Left ventricle myocardium inferior (tissue), 1 donor: ENCODE measurements at regions not wholly inside any gene's neighbourhood (a gene's known extent, or its start where the extent isn't known, plus 50 kb on each side); places are given as distances from the start of the nearest gene placed in this dataset.

Experiments
- DNase-seq: peaks from one replicate; pipeline ENCODE4 v3.0.0-alpha.2; 2020
- H3K27ac ChIP-seq: fragments of 200-600 bp; replicated peaks from 2 replicates; pipeline ENCODE4 v1.8.0; 2021
- H3K27me3 ChIP-seq: fragments of 200-600 bp; 2 replicates; pipeline ENCODE4 v1.8.0; 2021; ENCODE audit warnings: low read depth
- H3K36me3 ChIP-seq: fragments of 200-600 bp; 2 replicates; pipeline ENCODE4 v1.8.0; 2021
- H3K4me1 ChIP-seq: fragments of 200-600 bp; 2 replicates; pipeline ENCODE4 v1.8.0; 2021
- H3K4me3 ChIP-seq: fragments of 200-600 bp; 2 replicates; pipeline ENCODE4 v1.8.0; 2021; ENCODE audit warnings: mild to moderate bottlenecking, moderate library complexity
- H3K9me3 ChIP-seq: fragments of 200-600 bp; replicated peaks from 2 replicates; pipeline ENCODE4 v1.8.0; 2021
- intact Hi-C: fragments of 100-400 bp; cut with micrococcal nuclease; formaldehyde crosslinking; loops from one replicate; pipeline ENCODE4 v1.11.0; 2022
- TF ChIP-seq, protein P1 (sequence below): fragments of 200-600 bp; IDR thresholded peaks from 2 replicates; pipeline ENCODE4 v1.8.0; 2021; ENCODE audit warnings: antibody characterized with exemption, mild to moderate bottlenecking, borderline replicate concordance
- donor health status: DM: no; HTN: yes; CAD: no; lungs with severe emphysema.

DNA sequence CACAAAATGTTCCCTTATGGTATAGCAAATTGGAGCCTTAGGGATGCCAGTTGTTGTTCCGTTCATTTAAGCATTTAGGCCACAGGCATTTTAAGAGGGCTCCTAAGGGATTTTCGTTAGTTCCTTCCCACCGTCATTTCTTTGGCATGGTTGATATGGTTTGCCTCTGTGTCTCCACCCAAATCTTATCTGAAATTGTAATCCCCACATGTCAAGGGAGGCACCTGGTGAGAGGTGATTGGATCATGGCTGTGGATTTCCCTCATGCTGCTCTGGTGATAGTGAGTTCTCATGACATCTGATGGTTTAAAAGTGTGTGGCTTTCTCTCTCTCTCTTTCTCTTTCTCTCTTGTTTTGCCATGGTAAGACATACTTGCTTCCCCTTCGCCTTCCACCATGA lies 104.1 kb downstream of the ASB9 start:
- TF ChIP-seq, protein P1, sequence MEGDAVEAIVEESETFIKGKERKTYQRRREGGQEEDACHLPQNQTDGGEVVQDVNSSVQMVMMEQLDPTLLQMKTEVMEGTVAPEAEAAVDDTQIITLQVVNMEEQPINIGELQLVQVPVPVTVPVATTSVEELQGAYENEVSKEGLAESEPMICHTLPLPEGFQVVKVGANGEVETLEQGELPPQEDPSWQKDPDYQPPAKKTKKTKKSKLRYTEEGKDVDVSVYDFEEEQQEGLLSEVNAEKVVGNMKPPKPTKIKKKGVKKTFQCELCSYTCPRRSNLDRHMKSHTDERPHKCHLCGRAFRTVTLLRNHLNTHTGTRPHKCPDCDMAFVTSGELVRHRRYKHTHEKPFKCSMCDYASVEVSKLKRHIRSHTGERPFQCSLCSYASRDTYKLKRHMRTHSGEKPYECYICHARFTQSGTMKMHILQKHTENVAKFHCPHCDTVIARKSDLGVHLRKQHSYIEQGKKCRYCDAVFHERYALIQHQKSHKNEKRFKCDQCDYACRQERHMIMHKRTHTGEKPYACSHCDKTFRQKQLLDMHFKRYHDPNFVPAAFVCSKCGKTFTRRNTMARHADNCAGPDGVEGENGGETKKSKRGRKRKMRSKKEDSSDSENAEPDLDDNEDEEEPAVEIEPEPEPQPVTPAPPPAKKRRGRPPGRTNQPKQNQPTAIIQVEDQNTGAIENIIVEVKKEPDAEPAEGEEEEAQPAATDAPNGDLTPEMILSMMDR, result no peak

DNA sequence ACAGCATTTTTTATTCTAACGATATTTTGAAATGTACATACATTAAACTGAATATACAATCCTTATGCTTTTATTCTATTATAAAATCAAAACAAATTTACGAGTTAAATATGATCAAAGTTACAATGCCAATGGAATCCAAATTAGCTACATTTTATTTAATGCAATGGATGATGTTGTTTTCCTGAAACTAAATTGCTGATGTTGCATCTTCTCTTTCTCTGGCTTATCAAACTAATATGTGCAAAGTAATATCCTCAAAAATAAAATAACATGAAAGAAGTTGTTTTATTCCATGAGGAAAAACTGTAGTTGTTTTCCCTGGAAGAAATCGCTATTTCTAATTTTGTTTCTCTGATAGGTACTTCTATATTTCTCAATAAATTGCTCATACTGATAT lies 106.8 kb downstream of the ASB9 start:
- Histone ChIP-seq H3K36me3 (no peaks in the 10 kb centered on the region), H3K27me3 (no peaks in the 10 kb centered on the region), H3K9me3 (no peaks in the 10 kb centered on the region), H3K4me3 (no peak overlapping the region), H3K27ac (no peak overlapping the region), H3K4me1 (no peaks in the 10 kb centered on the region)
- intact Hi-C loops, result no loop called here
- TF ChIP-seq, protein P1, result no peak
- no peak for DNase-seq

More for the DNA sequence above, 104.1 kb downstream of the ASB9 start:
- no peaks in the 10 kb centered on the region for H3K9me3 ChIP-seq
- H3K27ac ChIP-seq, result no peak overlapping the region
- no peak for DNase-seq
- intact Hi-C loops, result no loop called here
- no peaks in the 10 kb centered on the region for H3K4me1 ChIP-seq
- no peaks in the 10 kb centered on the region for H3K27me3 ChIP-seq
- no peaks in the 10 kb centered on the region for H3K36me3 ChIP-seq
- H3K4me3 ChIP-seq, result no peak overlapping the region

DNA sequence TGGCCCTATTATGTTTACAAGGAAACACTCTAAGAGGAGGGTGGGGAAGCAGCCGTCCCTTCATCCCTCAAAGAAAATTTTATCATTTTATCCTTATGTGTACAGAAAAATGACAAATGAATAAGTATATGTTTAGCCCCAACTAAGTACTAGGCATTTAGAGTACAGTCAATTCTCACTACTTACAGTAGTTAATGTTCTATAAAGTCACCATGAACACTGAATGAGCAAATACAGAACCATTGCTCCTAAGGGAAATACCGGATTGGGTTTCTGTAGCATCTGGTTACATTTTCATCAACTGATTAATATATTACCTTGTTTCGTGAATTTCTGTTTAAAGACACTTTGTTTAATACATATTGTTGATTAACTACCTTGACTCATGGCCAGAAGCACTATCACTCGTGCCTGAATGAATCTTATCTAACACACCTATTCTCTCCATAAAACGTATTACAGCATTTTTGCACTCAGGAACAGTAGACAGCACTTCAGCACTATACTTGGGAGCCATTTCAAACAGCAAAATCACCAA lies 109.3 kb downstream of the ASB9 start:
- no peak overlapping the region for H3K27ac ChIP-seq
- H3K4me1 ChIP-seq, result no peaks in the 10 kb centered on the region
- DNase-seq, result no peak
- TF ChIP-seq, protein P1, result no peak
- H3K27me3 ChIP-seq, result no peaks in the 10 kb centered on the region
- H3K4me3 ChIP-seq, result no peak overlapping the region
- intact Hi-C loops, result no loop called here
- no peaks in the 10 kb centered on the region for H3K36me3 ChIP-seq
- no peaks in the 10 kb centered on the region for H3K9me3 ChIP-seq

DNA sequence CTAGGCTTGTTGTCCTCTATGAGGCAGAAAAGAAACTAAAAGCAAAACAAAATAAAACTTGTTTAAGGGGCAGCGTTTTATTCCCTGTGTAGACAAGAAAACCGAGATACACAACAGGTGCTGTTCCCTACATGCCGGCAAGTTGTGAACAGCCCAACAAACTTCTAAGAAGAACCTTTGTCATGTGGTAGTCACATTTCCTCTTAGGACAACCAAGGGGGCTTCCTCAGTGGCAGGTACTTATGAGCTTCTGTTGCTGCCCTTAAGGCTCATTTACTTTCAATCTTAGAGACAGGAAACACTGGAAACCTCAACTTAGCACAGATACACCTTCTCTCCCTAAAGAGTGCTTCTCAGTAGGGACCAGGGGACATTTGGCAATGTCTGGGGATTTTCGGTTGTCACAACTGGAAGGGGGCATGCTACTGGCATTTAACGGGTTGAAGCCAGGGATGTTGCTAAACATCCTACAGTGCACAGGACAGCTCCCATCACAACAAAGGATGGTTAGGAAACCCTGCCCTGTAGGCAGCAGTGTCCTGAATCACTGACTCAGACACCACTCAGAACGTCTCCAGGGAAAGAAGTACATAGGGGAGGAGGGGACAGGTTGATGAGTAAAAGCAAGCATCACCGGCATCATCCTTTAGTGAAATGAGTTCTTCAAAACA lies 111.0 kb downstream of the ASB9 start:
- Histone ChIP-seq H3K36me3 (no peaks in the 10 kb centered on the region), H3K27me3 (no peaks in the 10 kb centered on the region), H3K27ac (no peak overlapping the region), H3K4me1 (no peaks in the 10 kb centered on the region), H3K4me3 (no peak overlapping the region), H3K9me3 (no peaks in the 10 kb centered on the region)
- DNase-seq, result no peak
- intact Hi-C loops, result no loop called here
- TF ChIP-seq, protein P1, result no peak

DNA sequence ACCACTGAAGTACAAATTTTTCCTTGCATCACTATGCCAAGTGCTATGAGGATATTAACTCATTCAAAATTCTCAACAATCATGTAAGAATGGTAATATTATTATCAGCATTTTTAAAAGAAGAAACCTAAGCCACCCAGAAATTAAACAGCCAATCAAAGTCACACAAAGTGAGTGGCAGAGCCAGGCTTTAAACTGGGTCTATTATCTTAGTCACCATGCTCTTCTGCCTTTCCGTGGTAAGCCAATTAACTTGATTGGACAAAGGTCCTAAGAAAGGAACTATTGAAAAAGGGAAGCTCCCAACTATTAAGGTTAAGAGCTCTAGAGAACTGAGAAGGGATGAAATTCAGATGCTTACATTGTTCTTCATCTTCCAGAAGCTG lies 111.5 kb downstream of the ASB9 start:
- no peak for DNase-seq
- Histone ChIP-seq H3K4me3 (no peak overlapping the region), H3K27me3 (no peaks in the 10 kb centered on the region), H3K4me1 (no peaks in the 10 kb centered on the region), H3K36me3 (no peaks in the 10 kb centered on the region), H3K9me3 (no peaks in the 10 kb centered on the region), H3K27ac (no peak overlapping the region)
- TF ChIP-seq, protein P1, result no peak
- intact Hi-C loops, result no loop called here
